ENCODE measurements at regions not wholly inside any gene's neighbourhood (a gene's known extent, or its start where the extent isn't known, plus 50 kb on each side); places are given as distances from the start of the nearest gene placed in this dataset.

DNA sequence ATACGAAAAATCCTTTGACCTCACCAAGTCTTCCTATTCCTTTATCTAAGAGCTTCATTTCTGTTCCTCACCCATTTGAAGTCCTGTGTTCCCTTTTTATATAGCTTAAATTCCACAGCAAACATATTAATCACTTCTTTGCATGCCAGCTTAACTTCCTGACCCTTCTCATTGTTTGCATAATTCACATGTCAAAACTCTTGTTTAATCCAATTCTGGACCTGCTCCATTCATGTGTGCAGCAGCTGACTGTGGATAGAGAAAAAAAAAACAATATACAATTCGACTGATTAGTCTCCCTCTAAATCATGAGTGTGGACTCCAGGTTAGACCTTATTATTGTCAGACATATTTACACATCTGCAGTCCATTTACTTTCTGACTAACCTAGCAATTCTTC lies 991.2 kb upstream of the TENM4 start:
- POLR2A ChIA-PET (ENCODE audit: unreplicated experiment): no interaction called here
- no peak overlapping the region for H3K4me2 ChIP-seq (ENCODE audit: low read length)
- H3K4me3 ChIP-seq (ENCODE audit: low read length): no peak overlapping the region
- no peaks in the 10 kb centered on the region for H3F3A ChIP-seq (ENCODE audit: low read length, unreplicated experiment)
- no peaks in the 10 kb centered on the region for H3K4me1 ChIP-seq (ENCODE audit: insufficient read depth, low read length)
- H3K9me3 ChIP-seq (ENCODE audit: low read length): no peaks in the 10 kb centered on the region
- H2AFZ ChIP-seq (ENCODE audit: low read length): no peak overlapping the region
- H3K27me3 ChIP-seq (ENCODE audit: low read length): no peaks in the 10 kb centered on the region
- intact Hi-C loops (cut with micrococcal nuclease): no loop called here
- H3K79me2 ChIP-seq (ENCODE audit: low read length): no peaks in the 10 kb centered on the region
- no TSS peak for BruUV-seq (replicated peaks)
- CTCF ChIA-PET: no interaction called here
- no peaks in the 10 kb centered on the region for H3K36me3 ChIP-seq (ENCODE audit: low read depth, low read length)
- DNase-seq (peak; percentile 30), ATAC-seq (no peak)
- TF ChIP-seq EZH2phosphoT487 (IDR thresholded peaks at IDR 0.05; ENCODE audit: borderline replicate concordance, low read length) (no peak), EZH2 (IDR thresholded peaks at IDR 0.05; ENCODE audit: low read length, unreplicated experiment) (no peak)
- TF ChIP-seq, protein P1, sequence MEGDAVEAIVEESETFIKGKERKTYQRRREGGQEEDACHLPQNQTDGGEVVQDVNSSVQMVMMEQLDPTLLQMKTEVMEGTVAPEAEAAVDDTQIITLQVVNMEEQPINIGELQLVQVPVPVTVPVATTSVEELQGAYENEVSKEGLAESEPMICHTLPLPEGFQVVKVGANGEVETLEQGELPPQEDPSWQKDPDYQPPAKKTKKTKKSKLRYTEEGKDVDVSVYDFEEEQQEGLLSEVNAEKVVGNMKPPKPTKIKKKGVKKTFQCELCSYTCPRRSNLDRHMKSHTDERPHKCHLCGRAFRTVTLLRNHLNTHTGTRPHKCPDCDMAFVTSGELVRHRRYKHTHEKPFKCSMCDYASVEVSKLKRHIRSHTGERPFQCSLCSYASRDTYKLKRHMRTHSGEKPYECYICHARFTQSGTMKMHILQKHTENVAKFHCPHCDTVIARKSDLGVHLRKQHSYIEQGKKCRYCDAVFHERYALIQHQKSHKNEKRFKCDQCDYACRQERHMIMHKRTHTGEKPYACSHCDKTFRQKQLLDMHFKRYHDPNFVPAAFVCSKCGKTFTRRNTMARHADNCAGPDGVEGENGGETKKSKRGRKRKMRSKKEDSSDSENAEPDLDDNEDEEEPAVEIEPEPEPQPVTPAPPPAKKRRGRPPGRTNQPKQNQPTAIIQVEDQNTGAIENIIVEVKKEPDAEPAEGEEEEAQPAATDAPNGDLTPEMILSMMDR (conservative IDR thresholded peaks at IDR 0.05; ENCODE audit: low read depth, low read length): no peak
- H3K27ac ChIP-seq (ENCODE audit: low read length): no peak overlapping the region
- no peaks in the 10 kb centered on the region for H4K20me1 ChIP-seq (ENCODE audit: low read length)
- no peaks in the 10 kb centered on the region for H3K9me2 ChIP-seq (replicated peaks; ENCODE audit: low read length)
- no peak overlapping the region for H3K9ac ChIP-seq (ENCODE audit: low read length)

DNA sequence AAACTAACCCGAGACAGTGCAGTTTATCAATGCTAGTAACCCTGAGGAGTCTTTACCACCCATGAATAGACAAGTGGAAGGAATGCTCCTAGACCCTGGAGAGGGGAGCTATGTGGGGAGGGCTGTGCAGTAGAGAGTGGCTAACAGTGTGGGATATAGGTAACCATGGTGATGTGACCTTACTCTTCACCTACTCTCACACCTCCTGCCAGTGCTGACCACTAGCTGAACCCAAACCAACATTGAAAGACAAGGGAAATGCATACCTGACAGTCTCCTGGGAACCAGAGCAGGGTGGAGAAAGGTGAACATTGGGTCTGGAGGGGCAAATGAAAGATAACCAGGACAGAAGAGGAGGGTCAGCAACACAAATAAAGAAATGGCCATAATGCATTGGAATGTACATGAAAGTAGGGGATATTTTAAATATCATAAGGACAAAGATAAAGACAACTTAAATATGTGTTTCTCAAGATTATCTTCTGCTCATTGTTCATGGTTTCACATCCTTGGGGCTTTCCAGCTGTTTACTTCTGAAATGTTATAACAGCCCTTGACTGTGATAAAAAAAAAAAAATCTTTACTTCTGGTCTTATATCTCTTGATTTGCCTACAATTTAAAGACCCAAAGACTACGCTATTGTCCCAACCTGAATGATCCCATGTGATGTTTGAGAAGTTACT lies 983.3 kb upstream of the TENM4 start:
- Histone ChIP-seq H3K9me2 (replicated peaks; ENCODE audit: low read length) (no peaks in the 10 kb centered on the region), H3K9me3 (ENCODE audit: low read length) (no peaks in the 10 kb centered on the region), H3K4me1 (ENCODE audit: insufficient read depth, low read length) (no peaks in the 10 kb centered on the region), H3F3A (ENCODE audit: low read length, unreplicated experiment) (no peaks in the 10 kb centered on the region), H3K27ac (ENCODE audit: low read length) (no peak overlapping the region), H3K27me3 (ENCODE audit: low read length) (no peaks in the 10 kb centered on the region), H3K36me3 (ENCODE audit: low read depth, low read length) (no peaks in the 10 kb centered on the region), H3K79me2 (ENCODE audit: low read length) (no peaks in the 10 kb centered on the region), H3K4me2 (ENCODE audit: low read length) (no peak overlapping the region), H4K20me1 (ENCODE audit: low read length) (no peaks in the 10 kb centered on the region), H3K9ac (ENCODE audit: low read length) (no peak overlapping the region), H3K4me3 (ENCODE audit: low read length) (no peak overlapping the region), H2AFZ (ENCODE audit: low read length) (no peak overlapping the region)
- no TSS peak for BruUV-seq (replicated peaks)
- no peak for ATAC-seq
- intact Hi-C loops (cut with micrococcal nuclease): no loop called here
- CTCF ChIA-PET: no interaction called here
- DNase-seq: no peak
- TF ChIP-seq EZH2 (IDR thresholded peaks at IDR 0.05; ENCODE audit: low read length, unreplicated experiment) (no peak), EZH2phosphoT487 (IDR thresholded peaks at IDR 0.05; ENCODE audit: borderline replicate concordance, low read length) (no peak)
- TF ChIP-seq, protein P1 (conservative IDR thresholded peaks at IDR 0.05; ENCODE audit: low read depth, low read length): no peak
- POLR2A ChIA-PET (ENCODE audit: unreplicated experiment): no interaction called here

DNA sequence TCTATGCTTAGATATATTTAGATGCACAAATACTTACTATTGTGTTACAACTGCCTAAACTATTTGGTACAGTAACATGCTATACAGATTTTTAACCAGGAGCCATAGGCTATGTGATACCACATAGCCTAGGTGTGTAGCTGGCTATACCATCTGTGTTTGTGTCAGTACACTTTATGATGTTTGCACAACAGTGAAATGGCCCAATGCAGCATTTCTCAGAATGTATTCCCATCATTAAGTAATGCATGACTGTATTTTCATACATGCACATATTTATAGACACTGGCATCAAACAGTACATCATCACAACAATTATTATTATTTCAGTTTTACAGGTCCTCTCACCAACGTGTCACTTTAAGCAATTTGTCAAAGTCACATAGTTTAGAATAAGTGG lies 979.5 kb upstream of the TENM4 start:
- no peaks in the 10 kb centered on the region for H3K9me2 ChIP-seq (replicated peaks; ENCODE audit: low read length)
- no peaks in the 10 kb centered on the region for H3F3A ChIP-seq (ENCODE audit: low read length, unreplicated experiment)
- H3K4me3 ChIP-seq (ENCODE audit: low read length): no peak overlapping the region
- intact Hi-C loops (cut with micrococcal nuclease): no loop called here
- H2AFZ ChIP-seq (ENCODE audit: low read length): no peak overlapping the region
- ChIA-PET CTCF (no interaction called here), POLR2A (ENCODE audit: unreplicated experiment) (no interaction called here)
- no peak overlapping the region for H3K9ac ChIP-seq (ENCODE audit: low read length)
- H3K9me3 ChIP-seq (ENCODE audit: low read length): no peaks in the 10 kb centered on the region
- H3K27ac ChIP-seq (ENCODE audit: low read length): no peak overlapping the region
- no peak for TF ChIP-seq EZH2phosphoT487 (IDR thresholded peaks at IDR 0.05; ENCODE audit: borderline replicate concordance, low read length)
- TF ChIP-seq, protein P1 (conservative IDR thresholded peaks at IDR 0.05; ENCODE audit: low read depth, low read length): no peak
- H3K4me1 ChIP-seq (ENCODE audit: insufficient read depth, low read length): 0 out of 2 replicates have a peak, but pooled peaks cover 3% of the 10 kb centered on the region
- H3K27me3 ChIP-seq (ENCODE audit: low read length): no peaks in the 10 kb centered on the region
- H3K36me3 ChIP-seq (ENCODE audit: low read depth, low read length): no peaks in the 10 kb centered on the region
- no peak for ATAC-seq
- H3K4me2 ChIP-seq (ENCODE audit: low read length): no peak overlapping the region
- no TSS peak for BruUV-seq (replicated peaks)
- DNase-seq: no peak
- no peaks in the 10 kb centered on the region for H3K79me2 ChIP-seq (ENCODE audit: low read length)
- H4K20me1 ChIP-seq (ENCODE audit: low read length): no peaks in the 10 kb centered on the region

Data from PC-3 (cell line).